OCI-LY7 (cell line): ENCODE measurements at regions not wholly inside any gene's neighbourhood (a gene's known extent, or its start where the extent isn't known, plus 50 kb on each side); places are given as distances from the start of the nearest gene placed in this dataset.

Experiments used
- EZH2phosphoT487 ChIP-seq: fragments of 200-600 bp; sonication (generic); IDR thresholded peaks from 2 replicates; pipeline ENCODE4 v1.6.1; 2018; ENCODE audit warnings: low read depth, borderline replicate concordance, mild to moderate bottlenecking, mixed run types, antibody characterized with exemption, low read length, moderate library complexity, mixed read lengths
- TF ChIP-seq, protein P1 (sequence below): fragments of 200-600 bp; sonication (generic); conservative IDR thresholded peaks from 2 replicates; pipeline ENCODE4 v1.5.1; 2014; ENCODE audit warnings: mild to moderate bottlenecking, antibody characterized with exemption, low read length, moderate library complexity, mixed read lengths

DNA sequence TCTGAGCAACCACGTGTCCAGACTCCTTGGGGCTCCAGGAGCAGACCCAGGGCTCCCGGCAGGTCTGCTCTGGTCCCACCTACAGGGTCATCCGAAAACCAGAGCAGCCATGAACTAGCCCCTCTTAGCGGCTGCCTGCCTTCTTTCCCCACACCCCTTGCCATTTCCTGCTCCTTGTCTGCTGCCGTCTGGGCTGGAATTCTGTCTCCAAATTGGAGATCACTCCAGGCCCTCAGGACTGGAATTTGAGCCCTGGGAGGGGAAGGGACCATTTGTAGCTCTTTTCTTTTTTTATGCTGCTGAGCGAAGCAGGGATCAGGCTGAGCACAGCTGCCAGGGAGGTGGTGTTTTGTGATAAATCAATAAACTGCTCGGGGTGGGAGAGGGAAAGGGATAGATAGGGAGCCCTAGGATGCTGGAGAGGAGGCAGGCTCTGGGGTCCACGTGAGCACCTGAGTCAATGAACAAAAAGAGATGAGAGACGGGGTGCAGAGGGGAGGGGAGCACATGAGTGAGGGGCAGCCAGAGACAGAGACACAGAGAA is 257.5 kb downstream of the ENGASE start:
- TF ChIP-seq, protein P1, sequence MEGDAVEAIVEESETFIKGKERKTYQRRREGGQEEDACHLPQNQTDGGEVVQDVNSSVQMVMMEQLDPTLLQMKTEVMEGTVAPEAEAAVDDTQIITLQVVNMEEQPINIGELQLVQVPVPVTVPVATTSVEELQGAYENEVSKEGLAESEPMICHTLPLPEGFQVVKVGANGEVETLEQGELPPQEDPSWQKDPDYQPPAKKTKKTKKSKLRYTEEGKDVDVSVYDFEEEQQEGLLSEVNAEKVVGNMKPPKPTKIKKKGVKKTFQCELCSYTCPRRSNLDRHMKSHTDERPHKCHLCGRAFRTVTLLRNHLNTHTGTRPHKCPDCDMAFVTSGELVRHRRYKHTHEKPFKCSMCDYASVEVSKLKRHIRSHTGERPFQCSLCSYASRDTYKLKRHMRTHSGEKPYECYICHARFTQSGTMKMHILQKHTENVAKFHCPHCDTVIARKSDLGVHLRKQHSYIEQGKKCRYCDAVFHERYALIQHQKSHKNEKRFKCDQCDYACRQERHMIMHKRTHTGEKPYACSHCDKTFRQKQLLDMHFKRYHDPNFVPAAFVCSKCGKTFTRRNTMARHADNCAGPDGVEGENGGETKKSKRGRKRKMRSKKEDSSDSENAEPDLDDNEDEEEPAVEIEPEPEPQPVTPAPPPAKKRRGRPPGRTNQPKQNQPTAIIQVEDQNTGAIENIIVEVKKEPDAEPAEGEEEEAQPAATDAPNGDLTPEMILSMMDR, result no peak
- no peak for TF ChIP-seq EZH2phosphoT487
